ENCODE measurements at regions not wholly inside any gene's neighbourhood (a gene's known extent, or its start where the extent isn't known, plus 50 kb on each side); places are given as distances from the start of the nearest gene placed in this dataset.

DNA sequence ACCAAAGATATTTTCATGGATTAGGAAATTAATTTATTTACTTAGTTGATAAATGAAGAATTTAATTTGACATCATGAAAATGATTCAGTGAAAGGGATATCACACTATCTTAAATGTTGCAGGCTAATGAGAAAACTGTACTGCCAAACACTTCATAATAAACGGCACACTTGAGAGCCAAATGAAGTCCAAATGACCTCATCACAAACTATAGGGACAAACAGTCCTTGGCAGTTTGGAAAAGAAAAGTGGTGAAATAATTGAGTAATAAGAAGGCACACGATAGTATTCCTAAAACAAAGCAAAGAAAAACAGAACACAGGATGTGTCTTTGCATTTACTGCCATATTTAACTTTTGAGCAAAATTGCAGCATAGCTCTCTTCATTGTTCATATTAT lies 116.9 kb upstream of the TLR4 start:
- no peak overlapping the region for H3K4me3 ChIP-seq (ENCODE audit: low read depth, low read length)
- TF ChIP-seq, protein P1, sequence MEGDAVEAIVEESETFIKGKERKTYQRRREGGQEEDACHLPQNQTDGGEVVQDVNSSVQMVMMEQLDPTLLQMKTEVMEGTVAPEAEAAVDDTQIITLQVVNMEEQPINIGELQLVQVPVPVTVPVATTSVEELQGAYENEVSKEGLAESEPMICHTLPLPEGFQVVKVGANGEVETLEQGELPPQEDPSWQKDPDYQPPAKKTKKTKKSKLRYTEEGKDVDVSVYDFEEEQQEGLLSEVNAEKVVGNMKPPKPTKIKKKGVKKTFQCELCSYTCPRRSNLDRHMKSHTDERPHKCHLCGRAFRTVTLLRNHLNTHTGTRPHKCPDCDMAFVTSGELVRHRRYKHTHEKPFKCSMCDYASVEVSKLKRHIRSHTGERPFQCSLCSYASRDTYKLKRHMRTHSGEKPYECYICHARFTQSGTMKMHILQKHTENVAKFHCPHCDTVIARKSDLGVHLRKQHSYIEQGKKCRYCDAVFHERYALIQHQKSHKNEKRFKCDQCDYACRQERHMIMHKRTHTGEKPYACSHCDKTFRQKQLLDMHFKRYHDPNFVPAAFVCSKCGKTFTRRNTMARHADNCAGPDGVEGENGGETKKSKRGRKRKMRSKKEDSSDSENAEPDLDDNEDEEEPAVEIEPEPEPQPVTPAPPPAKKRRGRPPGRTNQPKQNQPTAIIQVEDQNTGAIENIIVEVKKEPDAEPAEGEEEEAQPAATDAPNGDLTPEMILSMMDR (IDR thresholded peaks at IDR 0.05; ENCODE audit: control insufficient read depth, extremely low read depth, insufficient read depth), result no peak

DNA sequence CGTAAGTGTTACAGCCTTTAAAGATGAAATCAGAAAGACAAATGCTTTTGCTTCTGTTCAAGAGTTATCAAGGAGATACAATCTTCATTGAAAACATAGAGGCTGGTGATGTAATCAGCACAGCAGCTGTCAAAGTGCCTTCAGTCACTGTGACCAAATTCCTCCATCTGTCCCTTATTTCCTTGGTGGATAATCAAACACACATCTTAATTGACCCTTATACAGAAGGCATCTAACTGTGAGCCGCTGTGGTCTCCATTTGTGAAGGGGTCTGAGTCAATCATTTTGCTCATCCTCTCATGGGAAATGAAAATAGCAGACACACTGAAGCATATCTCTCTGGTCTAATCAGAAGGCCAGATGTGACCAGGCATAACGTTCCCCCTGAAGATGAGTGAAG lies 130.1 kb upstream of the TLR4 start:
- H3K4me3 ChIP-seq (ENCODE audit: low read depth, low read length), result no peak overlapping the region
- TF ChIP-seq, protein P1 (IDR thresholded peaks at IDR 0.05; ENCODE audit: control insufficient read depth, extremely low read depth, insufficient read depth), result no peak
- DNase-seq (ENCODE audit: low read depth), result no peak

More for the DNA sequence above, 116.9 kb upstream of the TLR4 start:
- no peak for DNase-seq (ENCODE audit: low read depth)

DNA sequence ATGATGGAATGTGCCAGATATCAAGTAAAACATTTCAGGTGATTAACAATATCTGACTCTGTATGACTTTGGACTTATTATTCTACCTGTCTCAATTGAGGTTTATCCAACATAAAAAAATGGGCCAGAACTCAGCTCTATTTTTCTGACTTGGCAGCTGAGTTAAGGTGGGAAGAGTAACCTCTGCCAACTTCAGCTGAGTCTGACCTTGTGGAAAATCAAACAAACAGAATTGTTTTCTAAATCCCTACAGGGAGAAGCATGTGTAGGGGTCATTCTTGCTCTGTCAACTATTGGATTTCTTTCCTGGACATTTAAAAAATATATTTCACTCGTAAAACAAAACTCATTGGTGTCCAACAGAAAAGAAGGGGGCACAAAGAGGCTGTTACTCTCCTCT lies 139.4 kb upstream of the TLR4 start:
- H3K4me3 ChIP-seq (ENCODE audit: low read depth, low read length), result no peak overlapping the region
- TF ChIP-seq, protein P1 (IDR thresholded peaks at IDR 0.05; ENCODE audit: control insufficient read depth, extremely low read depth, insufficient read depth), result no peak
- DNase-seq (ENCODE audit: low read depth), result no peak

DNA sequence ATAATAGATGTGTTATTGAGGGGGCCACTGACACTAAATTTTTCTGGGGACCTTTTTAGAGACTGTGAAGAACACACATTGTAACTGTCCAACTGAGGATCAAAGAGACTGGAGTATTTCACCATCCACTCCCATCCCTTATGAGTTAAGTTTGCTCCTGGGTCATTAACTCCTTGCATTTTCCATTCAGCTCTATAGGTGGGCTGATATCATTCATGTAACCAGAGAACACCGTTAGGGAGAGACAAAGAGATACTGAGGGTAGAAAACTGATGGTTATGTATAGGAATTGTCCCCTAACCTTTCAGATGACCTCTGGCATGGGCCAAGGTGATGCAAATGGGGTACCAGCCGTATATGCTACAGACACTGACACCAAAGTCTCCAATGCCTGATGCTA lies 142.4 kb upstream of the TLR4 start:
- TF ChIP-seq, protein P1 (IDR thresholded peaks at IDR 0.05; ENCODE audit: control insufficient read depth, extremely low read depth, insufficient read depth), result no peak

DNA sequence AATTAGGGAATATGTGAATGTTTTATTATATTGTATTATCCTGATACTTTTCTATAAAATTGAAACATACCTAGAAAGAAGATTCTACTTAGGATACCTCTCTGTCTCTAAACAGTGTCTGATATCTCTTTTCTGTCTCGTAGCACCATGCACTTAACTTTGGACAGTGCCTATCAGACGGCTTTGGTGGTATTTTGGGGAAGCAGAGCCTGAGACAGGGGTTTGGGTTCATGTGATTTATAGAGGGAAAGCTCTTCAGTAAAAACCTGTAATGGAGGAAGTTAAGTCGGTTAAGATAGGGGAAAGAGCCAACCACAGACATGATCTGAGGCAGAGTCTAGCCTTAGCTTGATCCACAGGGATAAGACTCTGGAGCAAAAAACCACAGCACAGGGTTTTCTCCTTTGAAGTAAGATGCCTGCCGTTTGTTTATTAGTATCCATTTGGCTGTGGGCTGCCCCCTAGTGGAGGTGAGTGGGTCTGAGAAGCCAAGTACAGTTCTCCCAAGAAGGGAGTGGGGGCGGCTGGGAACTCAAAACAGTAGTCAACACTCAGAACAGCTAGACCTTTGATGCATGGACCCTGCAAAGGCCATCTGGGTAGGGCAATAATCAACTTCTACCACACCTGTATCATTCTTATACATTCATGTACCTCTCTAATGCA lies 141.2 kb upstream of the ASTN2 start:
- TF ChIP-seq, protein P1 (IDR thresholded peaks at IDR 0.05; ENCODE audit: control insufficient read depth, extremely low read depth, insufficient read depth), result peak; percentile 72
- DNase-seq (ENCODE audit: low read depth), result peak; percentile 30
- H3K4me3 ChIP-seq (ENCODE audit: low read depth, low read length), result no peak overlapping the region

More for the DNA sequence above, 142.4 kb upstream of the TLR4 start:
- DNase-seq (ENCODE audit: low read depth), result no peak
- no peak overlapping the region for H3K4me3 ChIP-seq (ENCODE audit: low read depth, low read length)

DNA sequence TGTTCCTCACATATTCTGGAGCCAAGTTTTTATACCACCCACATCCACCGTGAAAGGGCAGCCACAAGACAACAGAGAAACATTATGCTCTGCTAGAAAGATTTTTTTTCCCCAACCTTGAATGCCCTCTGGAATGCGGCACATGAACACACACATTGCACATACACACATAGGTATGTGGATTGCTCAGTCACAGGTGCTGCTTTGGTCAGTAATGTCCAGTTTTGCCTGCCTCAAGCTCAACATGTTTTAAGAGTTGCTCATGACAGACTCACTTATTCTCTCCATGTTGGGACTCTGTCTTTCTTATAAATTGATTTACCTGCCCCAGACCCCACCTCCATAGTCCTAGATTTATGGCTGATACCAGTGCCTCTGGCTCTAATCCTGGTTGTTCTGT lies 138.0 kb upstream of the ASTN2 start:
- DNase-seq (ENCODE audit: low read depth), result no peak
- TF ChIP-seq, protein P1 (IDR thresholded peaks at IDR 0.05; ENCODE audit: control insufficient read depth, extremely low read depth, insufficient read depth), result no peak

DNA sequence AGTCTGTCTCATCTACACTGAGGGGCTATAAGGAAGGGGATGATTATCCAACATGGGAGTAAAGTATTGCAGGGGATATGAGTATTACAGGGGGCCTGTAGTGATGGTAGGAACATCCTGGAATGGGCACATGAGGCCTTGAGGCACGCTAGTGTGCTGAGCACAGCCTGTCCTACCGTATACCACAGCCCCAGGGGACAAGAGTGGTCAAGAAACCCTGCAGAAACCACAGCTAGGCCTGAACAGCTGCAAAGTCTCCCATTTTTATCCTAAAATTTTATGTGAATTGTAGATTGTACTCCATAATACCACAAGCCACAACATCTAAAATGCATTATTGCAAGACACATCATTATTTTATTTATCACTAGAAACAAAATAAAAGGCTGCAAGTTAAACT lies 136.3 kb upstream of the ASTN2 start:
- TF ChIP-seq, protein P1 (IDR thresholded peaks at IDR 0.05; ENCODE audit: control insufficient read depth, extremely low read depth, insufficient read depth), result no peak
- no peak overlapping the region for H3K4me3 ChIP-seq (ENCODE audit: low read depth, low read length)
- no peak for DNase-seq (ENCODE audit: low read depth)

More for the DNA sequence above, 138.0 kb upstream of the ASTN2 start:
- H3K4me3 ChIP-seq (ENCODE audit: low read depth, low read length), result no peak overlapping the region

All from LNCaP clone FGC (cell line).